B cell (primary cell): ENCODE measurements at regions not wholly inside any gene's neighbourhood (a gene's known extent, or its start where the extent isn't known, plus 50 kb on each side); places are given as distances from the start of the nearest gene placed in this dataset.

Source experiments
- EZH2 ChIP-seq: IDR thresholded peaks from 2 replicates; pipeline ENCODE4 v1.6.1; 2012; ENCODE audit warnings: borderline replicate concordance, low read depth, mild to moderate bottlenecking, moderate library complexity, low read length; ENCODE audit not compliant: insufficient read depth, poor library complexity, severe bottlenecking
- TF ChIP-seq, protein P1 (sequence below): fragments of 200-600 bp; IDR thresholded peaks from one replicate; pipeline ENCODE4 v1.8.0; 2022; ENCODE audit warnings: antibody characterized with exemption, mild to moderate bottlenecking

DNA sequence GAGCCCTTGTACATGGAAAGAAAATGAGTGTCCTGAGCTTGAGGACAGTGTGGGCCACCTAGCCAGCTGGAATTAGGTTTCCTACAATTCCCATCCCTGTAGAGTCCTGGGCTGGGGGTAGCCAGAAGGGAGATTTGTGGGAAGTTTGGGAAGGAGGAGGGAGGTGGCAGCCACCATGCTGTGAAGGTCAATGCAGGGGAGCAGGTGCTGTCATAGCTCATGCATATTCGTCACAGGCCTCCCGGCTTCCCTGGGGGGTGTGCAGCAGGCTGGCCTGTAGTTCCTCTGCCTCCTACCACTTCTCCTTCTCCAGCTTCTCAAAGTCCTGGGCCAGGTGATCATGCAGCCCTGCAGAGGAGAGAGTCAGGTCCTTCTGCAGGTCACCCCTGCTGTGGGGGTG lies 121.3 kb downstream of the TBX3 start:
- TF ChIP-seq, protein P1, sequence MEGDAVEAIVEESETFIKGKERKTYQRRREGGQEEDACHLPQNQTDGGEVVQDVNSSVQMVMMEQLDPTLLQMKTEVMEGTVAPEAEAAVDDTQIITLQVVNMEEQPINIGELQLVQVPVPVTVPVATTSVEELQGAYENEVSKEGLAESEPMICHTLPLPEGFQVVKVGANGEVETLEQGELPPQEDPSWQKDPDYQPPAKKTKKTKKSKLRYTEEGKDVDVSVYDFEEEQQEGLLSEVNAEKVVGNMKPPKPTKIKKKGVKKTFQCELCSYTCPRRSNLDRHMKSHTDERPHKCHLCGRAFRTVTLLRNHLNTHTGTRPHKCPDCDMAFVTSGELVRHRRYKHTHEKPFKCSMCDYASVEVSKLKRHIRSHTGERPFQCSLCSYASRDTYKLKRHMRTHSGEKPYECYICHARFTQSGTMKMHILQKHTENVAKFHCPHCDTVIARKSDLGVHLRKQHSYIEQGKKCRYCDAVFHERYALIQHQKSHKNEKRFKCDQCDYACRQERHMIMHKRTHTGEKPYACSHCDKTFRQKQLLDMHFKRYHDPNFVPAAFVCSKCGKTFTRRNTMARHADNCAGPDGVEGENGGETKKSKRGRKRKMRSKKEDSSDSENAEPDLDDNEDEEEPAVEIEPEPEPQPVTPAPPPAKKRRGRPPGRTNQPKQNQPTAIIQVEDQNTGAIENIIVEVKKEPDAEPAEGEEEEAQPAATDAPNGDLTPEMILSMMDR: no peak
- no peak for TF ChIP-seq EZH2
